Left lung (tissue), 4 donors: ENCODE measurements at regions not wholly inside any gene's neighbourhood (a gene's known extent, or its start where the extent isn't known, plus 50 kb on each side); places are given as distances from the start of the nearest gene placed in this dataset.

Experiments
- ATAC-seq: fragments of 200-7000 bp; cut with Tn5 transposase; one replicate; pipeline ENCODE4 v1.9.1; 2020; ENCODE audit warnings: moderate library complexity
- DNase-seq, 4 donors: peaks; one replicate each; pipeline ENCODE4 v3.0.0-alpha.2; 2013 to 2020
- H3K27ac ChIP-seq, 2 donors: fragments of 200-600 bp; sonication (generic) in 1 of 2; one replicate each; pipeline versions ENCODE4 v1.5.0 to v1.8.0; 2020 to 2021
- H3K27me3 ChIP-seq, 2 donors: fragments of 200-600 bp; sonication (generic) in 1 of 2; one replicate each; pipeline versions ENCODE4 v1.5.0 to v1.8.0; 2020 to 2021
- H3K36me3 ChIP-seq, 2 donors: fragments of 200-600 bp; sonication (generic) in 1 of 2; one replicate each; pipeline versions ENCODE4 v1.5.0 to v1.8.0; 2020 to 2021
- H3K4me1 ChIP-seq, 2 donors: fragments of 200-600 bp; one replicate each; pipeline ENCODE4 v1.8.0; 2021
- H3K4me3 ChIP-seq, 2 donors: fragments of 200-600 bp; sonication (generic) in 1 of 2; one replicate each; pipeline versions ENCODE4 v1.5.0 to v1.8.0; 2020 to 2021; ENCODE audit warnings: mild to moderate bottlenecking in 1 of 2
- H3K9me3 ChIP-seq, 2 donors: fragments of 200-600 bp; sonication (generic) in 1 of 2; one replicate each; pipeline versions ENCODE4 v1.5.0 to v1.8.0; 2020 to 2021
- CTCF ChIP-seq, 2 donors: fragments of 200-600 bp; sonication (generic) in 1 of 2; IDR thresholded peaks; one replicate each; pipeline versions ENCODE4 v1.5.0 to v1.8.0; 2021; ENCODE audit warnings: antibody characterized with exemption in 2 of 2
- intact Hi-C, 2 donors: fragments of 100-400 bp; cut with DNase I; formaldehyde crosslinking; loops; one replicate each; pipeline versions ENCODE4 v1.11.2 to v1.14.2; 2022
- donor health status: DM: no; HTN: yes; CAD: no.
- donor health status: DM: no; HTN: no; CAD: no.

- Histone ChIP-seq H3K27me3 (no peaks in the 10 kb centered on the region), H3K27ac (no peak overlapping the region), H3K36me3 (no peaks in the 10 kb centered on the region), H3K4me3 (no peak overlapping the region), H3K4me1 (no peaks in the 10 kb centered on the region), H3K9me3 (no peaks in the 10 kb centered on the region)
- ATAC-seq (peak; percentile 52), DNase-seq (no peak)
- TF ChIP-seq CTCF (IDR thresholded peaks at IDR 0.05) = no peak
- intact Hi-C loops = no loop called here
These were observed 365.0 kb downstream of the HRH4 start for GRCh38 chr18:24825397-24825796.

- H3K4me1 ChIP-seq = no peaks in the 10 kb centered on the region
- intact Hi-C loops = no loop called here
- no peak overlapping the region for H3K27ac ChIP-seq
- no peaks in the 10 kb centered on the region for H3K27me3 ChIP-seq
- no peaks in the 10 kb centered on the region for H3K36me3 ChIP-seq
- ATAC-seq (no peak), DNase-seq (no peak)
- no peak for TF ChIP-seq CTCF (IDR thresholded peaks at IDR 0.05)
- no peak overlapping the region for H3K4me3 ChIP-seq
- no peaks in the 10 kb centered on the region for H3K9me3 ChIP-seq
These were observed 366.2 kb downstream of the HRH4 start for GRCh38 chr18:24826605-24827004.

- TF ChIP-seq CTCF (IDR thresholded peaks at IDR 0.05) = no peak
- ATAC-seq (no peak), DNase-seq (peak in 2 of 4 donors; percentile 27 to 47)
- Histone ChIP-seq H3K27ac (peak overlapping the region in 1 of 2 donors; percentile 5), H3K4me3 (no peak overlapping the region), H3K27me3 (peaks cover 0 to 3% of the 10 kb centered on the region in 2 donors), H3K36me3 (no peaks in the 10 kb centered on the region), H3K4me1 (no peaks in the 10 kb centered on the region), H3K9me3 (no peaks in the 10 kb centered on the region)
- intact Hi-C loops = no loop called here
These were observed 367.1 kb downstream of the HRH4 start for GRCh38 chr18:24827501-24827900.

GRCh38 chr18:24831081-24831480 is 370.6 kb downstream of the HRH4 start:
- no peak for TF ChIP-seq CTCF (IDR thresholded peaks at IDR 0.05)
- Histone ChIP-seq H3K27ac (no peak overlapping the region), H3K27me3 (peaks cover 0 to 4% of the 10 kb centered on the region in 2 donors), H3K36me3 (no peaks in the 10 kb centered on the region), H3K4me1 (no peaks in the 10 kb centered on the region), H3K4me3 (no peak overlapping the region), H3K9me3 (no peaks in the 10 kb centered on the region)
- intact Hi-C loops = no loop called here
- DNase-seq = no peak
- ATAC-seq = no peak

- intact Hi-C loops = no loop called here
- no peak overlapping the region for H3K4me3 ChIP-seq
- H3K27me3 ChIP-seq = peaks cover 0 to 4% of the 10 kb centered on the region in 2 donors
- H3K27ac ChIP-seq = no peak overlapping the region
- H3K9me3 ChIP-seq = no peaks in the 10 kb centered on the region
- no peaks in the 10 kb centered on the region for H3K36me3 ChIP-seq
- ATAC-seq (no peak), DNase-seq (no peak)
- TF ChIP-seq CTCF (IDR thresholded peaks at IDR 0.05) = no peak
- no peaks in the 10 kb centered on the region for H3K4me1 ChIP-seq
These were observed 371.6 kb downstream of the HRH4 start for GRCh38 chr18:24831871-24832665.
